IMR-90 (cell line): ENCODE measurements at regions not wholly inside any gene's neighbourhood (a gene's known extent, or its start where the extent isn't known, plus 50 kb on each side); places are given as distances from the start of the nearest gene placed in this dataset.

Source experiments
- ATAC-seq: fragments of 200-7000 bp; cut with Tn5 transposase; 2 replicates; pipeline ENCODE4 v1.9.1; 2020; ENCODE audit warnings: low read depth, mild to moderate bottlenecking, moderate library complexity
- BruUV-seq: library from RNA; stranded (reverse); fragments of 400-500 nt; replicated peaks from 2 replicates; lab custom pipeline; 2021; lab: Mats Ljungman, UMichigan
- CTCF ChIA-PET: fragments of 300-600 bp; formaldehyde crosslinking; extraction: SDS; loops from one replicate; lab custom pipeline; 2021; ENCODE audit warnings: antibody characterized with exemption; lab: Yijun Ruan, JAX
- POLR2A ChIA-PET: fragments of 300-600 bp; sonication (Branson Sonifier 250); formaldehyde crosslinking; loops from one replicate; lab custom pipeline; 2022; ENCODE audit warnings: antibody characterized with exemption; ENCODE audit not compliant: unreplicated experiment; lab: Charles Lee
- DNase-seq: peaks from one replicate; pipeline ENCODE4 v3.0.0; 2013
- H2AFZ ChIP-seq: replicated peaks from 2 replicates; pipeline ENCODE3; 2013; ENCODE audit warnings: low read length, mild to moderate bottlenecking; ENCODE audit not compliant: poor library complexity
- H2AK5ac ChIP-seq: 2 replicates; pipeline ENCODE4 v1.6.1; 2013; ENCODE audit warnings: low read depth, low read length, inconsistent platforms
- H2AK9ac ChIP-seq: replicated peaks from 2 replicates; pipeline ENCODE3; 2013; ENCODE audit warnings: mild to moderate bottlenecking, low read depth, low read length, moderate library complexity; ENCODE audit not compliant: poor library complexity
- H2BK120ac ChIP-seq: 2 replicates; pipeline ENCODE4 v1.6.1; 2013; ENCODE audit warnings: low read depth, low read length, inconsistent platforms
- H2BK15ac ChIP-seq: 3 replicates; pipeline ENCODE4 v1.6.1; 2013; ENCODE audit warnings: low read depth, low read length, inconsistent platforms
- H2BK20ac ChIP-seq: 2 replicates; pipeline ENCODE4 v1.6.1; 2013; ENCODE audit warnings: low read depth, mild to moderate bottlenecking, inconsistent platforms, low read length, moderate library complexity
- H2BK5ac ChIP-seq: 2 replicates; pipeline ENCODE4 v1.6.1; 2013; ENCODE audit warnings: mild to moderate bottlenecking, low read depth, low read length, inconsistent platforms; ENCODE audit not compliant: poor library complexity, severe bottlenecking
- H3K14ac ChIP-seq: replicated peaks from 2 replicates; pipeline ENCODE4 v1.6.1; 2013; ENCODE audit warnings: low read depth, low read length, inconsistent platforms
- H3K18ac ChIP-seq: 2 replicates; pipeline ENCODE4 v1.6.1; 2013; ENCODE audit warnings: low read depth, low read length, control low read depth
- H3K23ac ChIP-seq: 2 replicates; pipeline ENCODE4 v1.6.1; 2013; ENCODE audit warnings: low read depth, low read length, inconsistent platforms
- H3K27ac ChIP-seq: 2 replicates; pipeline ENCODE4 v1.5.1; 2013; ENCODE audit warnings: mild to moderate bottlenecking, control low read depth, low read length; ENCODE audit not compliant: insufficient read depth
- H3K27me3 ChIP-seq: 2 replicates; pipeline ENCODE4 v1.6.1; 2013; ENCODE audit warnings: low read length; ENCODE audit not compliant: control insufficient read depth, insufficient read depth
- H3K36me3 ChIP-seq: 2 replicates; pipeline ENCODE4 v1.6.1; 2013; ENCODE audit warnings: low read length, mixed read lengths; ENCODE audit not compliant: control insufficient read depth, insufficient read depth
- H3K4ac ChIP-seq: 2 replicates; pipeline ENCODE4 v1.6.1; 2013; ENCODE audit warnings: low read depth, low read length, inconsistent platforms
- H3K4me1 ChIP-seq: 2 replicates; pipeline ENCODE4 v1.6.1; 2013; ENCODE audit warnings: low read length, mixed read lengths; ENCODE audit not compliant: control insufficient read depth, insufficient read depth
- H3K4me2 ChIP-seq: 2 replicates; pipeline ENCODE4 v1.6.1; 2013; ENCODE audit warnings: low read depth, mild to moderate bottlenecking, control low read depth, low read length, moderate library complexity
- H3K4me3 ChIP-seq: 2 replicates; pipeline ENCODE4 v1.5.1; 2013; ENCODE audit warnings: low read depth, mild to moderate bottlenecking, control low read depth, low read length, moderate library complexity; ENCODE audit not compliant: insufficient read depth
- H3K56ac ChIP-seq: 2 replicates; pipeline ENCODE4 v1.6.1; 2013; ENCODE audit warnings: low read length, inconsistent platforms; ENCODE audit not compliant: insufficient read depth; ENCODE audit errors: extremely low read depth
- H3K79me1 ChIP-seq, 2 experiments: 2 replicates each; pipeline ENCODE4 v1.6.1; 2013; ENCODE audit warnings: low read length in 2 of 2, inconsistent platforms in 1 of 2, low read depth in 1 of 2
- H3K9ac ChIP-seq: 2 replicates; pipeline ENCODE4 v1.6.1; 2013; ENCODE audit warnings: low read depth, low read length, control low read depth
- H3K9me1 ChIP-seq: 2 replicates; pipeline ENCODE4 v1.6.1; 2013; ENCODE audit warnings: low read length, inconsistent platforms; ENCODE audit not compliant: insufficient read depth
- H3K9me3 ChIP-seq: 2 replicates; pipeline ENCODE4 v1.6.1; 2013; ENCODE audit warnings: low read length; ENCODE audit not compliant: control insufficient read depth, insufficient read depth
- H4K20me1 ChIP-seq: 2 replicates; pipeline ENCODE4 v1.6.1; 2013; ENCODE audit warnings: low read length, inconsistent platforms; ENCODE audit not compliant: insufficient read depth
- H4K5ac ChIP-seq: 2 replicates; pipeline ENCODE4 v1.6.1; 2013; ENCODE audit warnings: mild to moderate bottlenecking, low read depth, low read length, control low read depth
- H4K8ac ChIP-seq, 2 experiments: 2 replicates each; pipeline ENCODE4 v1.6.1; 2013; ENCODE audit warnings: low read depth in 2 of 2, low read length in 2 of 2, control low read depth in 1 of 2, inconsistent platforms in 1 of 2
- H4K91ac ChIP-seq: 2 replicates; pipeline ENCODE4 v1.6.1; 2013; ENCODE audit warnings: low read depth, low read length, inconsistent platforms; ENCODE audit not compliant: insufficient read depth
- CEBPB ChIP-seq: IDR thresholded peaks from 2 replicates; pipeline ENCODE4 v1.6.1; 2012; ENCODE audit warnings: low read depth, low read length, improper control_type of control experiment
- MXI1 ChIP-seq: IDR thresholded peaks from 2 replicates; pipeline ENCODE4 v1.6.1; 2012; ENCODE audit warnings: low read depth, mild to moderate bottlenecking, low read length, moderate library complexity, borderline replicate concordance
- NFE2L2 ChIP-seq: fragments of 150-350 bp; IDR thresholded peaks from 2 replicates; pipeline ENCODE4 v1.6.1; 2016; ENCODE audit warnings: low read depth, mild to moderate bottlenecking, low read length
- RCOR1 ChIP-seq: IDR thresholded peaks from 2 replicates; pipeline ENCODE4 v1.6.1; 2012; ENCODE audit warnings: mild to moderate bottlenecking, low read length, improper control_type of control experiment; ENCODE audit not compliant: insufficient replicate concordance
- WGBS, 2 experiments: methylation state at CpG; one replicate each; pipeline versions ENCODE4 v1.1.5 to v1.1.7; 2013; ENCODE audit warnings: missing lambda C conversion rate in 2 of 2; ENCODE audit not compliant: insufficient read length in 1 of 2; ENCODE audit errors: extremely low coverage in 2 of 2; 5-methylcytosine and 5-hydroxymethylcytosine counted together
- dilution Hi-C: fragments of 300-500 bp; cut with HindIII; formaldehyde crosslinking; loops from one replicate; pipeline ENCODE4 v1.14.3; 2018; ENCODE audit warnings: low sequenced_read_pairs; ENCODE audit not compliant: unreplicated experiment
- in situ Hi-C: fragments of 300-500 bp; cut with MboI; formaldehyde crosslinking; loops from 3 replicates; pipeline ENCODE4 v1.14.3; 2019; ENCODE audit warnings: low sequenced_read_pairs, inconsistent platforms, mixed read lengths
- intact Hi-C: fragments of 100-400 bp; cut with micrococcal nuclease; formaldehyde crosslinking; loops from 2 replicates; pipeline ENCODE4 v1.10.0; 2022
- TF ChIP-seq, protein P1 (sequence below): conservative IDR thresholded peaks from 2 replicates; pipeline ENCODE4 v1.5.1; 2012; ENCODE audit warnings: mild to moderate bottlenecking, low read depth, low read length, improper control_type of control experiment

DNA sequence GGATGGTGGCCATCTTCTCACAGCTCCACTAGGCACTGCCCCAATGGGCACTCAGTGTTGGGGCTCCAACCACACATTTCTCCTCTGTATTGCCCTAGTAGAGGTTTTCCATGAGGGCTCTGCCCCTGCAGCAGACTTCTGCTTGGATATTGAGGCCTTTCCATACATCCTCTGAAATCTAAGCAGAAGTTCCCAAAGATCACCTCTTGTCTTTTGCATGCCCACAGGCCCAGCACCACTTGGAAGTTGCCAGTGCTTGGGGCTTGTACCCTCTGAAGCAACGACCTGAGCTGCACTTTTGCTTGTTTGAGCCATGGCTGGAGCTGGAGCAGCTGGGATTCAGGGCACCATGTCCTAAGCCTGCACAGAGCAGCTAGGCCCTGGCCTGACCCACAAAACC is 189.1 kb upstream of the EYS start:
- no peak overlapping the region for H2BK5ac ChIP-seq
- no peak overlapping the region for H2BK15ac ChIP-seq
- no peak overlapping the region for H3K9ac ChIP-seq
- H3K4me2 ChIP-seq = no peak overlapping the region
- no peak overlapping the region for H3K4me3 ChIP-seq
- H2AFZ ChIP-seq = no peak overlapping the region
- no peak overlapping the region for H3K14ac ChIP-seq
- H2AK5ac ChIP-seq = no peak overlapping the region
- no peaks in the 10 kb centered on the region for H3K36me3 ChIP-seq
- no peaks in the 10 kb centered on the region for H3K79me1 ChIP-seq
- no peak overlapping the region for H3K4ac ChIP-seq
- dilution Hi-C loops (no loop called here), intact Hi-C loops (no loop called here), in situ Hi-C loops (no loop called here)
- H2BK120ac ChIP-seq = no peak overlapping the region
- TF ChIP-seq CEBPB (no peak), NFE2L2 (no peak), MXI1 (no peak), RCOR1 (no peak)
- TF ChIP-seq, protein P1, sequence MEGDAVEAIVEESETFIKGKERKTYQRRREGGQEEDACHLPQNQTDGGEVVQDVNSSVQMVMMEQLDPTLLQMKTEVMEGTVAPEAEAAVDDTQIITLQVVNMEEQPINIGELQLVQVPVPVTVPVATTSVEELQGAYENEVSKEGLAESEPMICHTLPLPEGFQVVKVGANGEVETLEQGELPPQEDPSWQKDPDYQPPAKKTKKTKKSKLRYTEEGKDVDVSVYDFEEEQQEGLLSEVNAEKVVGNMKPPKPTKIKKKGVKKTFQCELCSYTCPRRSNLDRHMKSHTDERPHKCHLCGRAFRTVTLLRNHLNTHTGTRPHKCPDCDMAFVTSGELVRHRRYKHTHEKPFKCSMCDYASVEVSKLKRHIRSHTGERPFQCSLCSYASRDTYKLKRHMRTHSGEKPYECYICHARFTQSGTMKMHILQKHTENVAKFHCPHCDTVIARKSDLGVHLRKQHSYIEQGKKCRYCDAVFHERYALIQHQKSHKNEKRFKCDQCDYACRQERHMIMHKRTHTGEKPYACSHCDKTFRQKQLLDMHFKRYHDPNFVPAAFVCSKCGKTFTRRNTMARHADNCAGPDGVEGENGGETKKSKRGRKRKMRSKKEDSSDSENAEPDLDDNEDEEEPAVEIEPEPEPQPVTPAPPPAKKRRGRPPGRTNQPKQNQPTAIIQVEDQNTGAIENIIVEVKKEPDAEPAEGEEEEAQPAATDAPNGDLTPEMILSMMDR = no peak
- H4K91ac ChIP-seq = no peak overlapping the region
- no peaks in the 10 kb centered on the region for H3K9me1 ChIP-seq
- no peak overlapping the region for H3K23ac ChIP-seq
- BruUV-seq = no TSS peak
- H4K8ac ChIP-seq = no peak overlapping the region
- no peak overlapping the region for H3K27ac ChIP-seq
- H3K56ac ChIP-seq = no peak overlapping the region
- H2BK20ac ChIP-seq = no peak overlapping the region
- H3K27me3 ChIP-seq = no peaks in the 10 kb centered on the region
- H3K4me1 ChIP-seq = no peaks in the 10 kb centered on the region
- no peak overlapping the region for H3K18ac ChIP-seq
- no peak for ATAC-seq
- no peak overlapping the region for H2AK9ac ChIP-seq
- CTCF ChIA-PET = no interaction called here
- H4K20me1 ChIP-seq = no peaks in the 10 kb centered on the region
- no CpG with 5 or more reads among the region's 1 CpG for WGBS, 2 experiments
- no peak overlapping the region for H4K5ac ChIP-seq
- POLR2A ChIA-PET = no interaction called here
- peaks cover 1% of the 10 kb centered on the region; the same call in 1 of the 2 replicates for H3K9me3 ChIP-seq
- DNase-seq = no peak
